HepG2 (cell line): ENCODE measurements at regions not wholly inside any gene's neighbourhood (a gene's known extent, or its start where the extent isn't known, plus 50 kb on each side); places are given as distances from the start of the nearest gene placed in this dataset.

ENCODE experiments used
- ATAC-seq: fragments of 200-7000 bp; cut with Tn5 transposase; 3 replicates; pipeline ENCODE4 v1.9.1; 2020; ENCODE audit warnings: mild to moderate bottlenecking, moderate library complexity
- BruUV-seq: library from RNA; stranded (reverse); fragments of 400-500 nt; replicated peaks from 2 replicates; lab custom pipeline; 2021; lab: Mats Ljungman, UMichigan
- CTCF ChIA-PET: fragments of 300-600 bp; formaldehyde crosslinking; extraction: SDS; loops from one replicate; lab custom pipeline; 2021; ENCODE audit warnings: low total read pairs, inconsistent platforms, low intra/inter-chr PET ratio; lab: Yijun Ruan, JAX
- POLR2A ChIA-PET: fragments of 350-600 bp; sonication (Branson Sonifier 250); formaldehyde crosslinking; loops from one replicate; lab custom pipeline; 2020; ENCODE audit warnings: antibody characterized with exemption, inconsistent platforms; lab: Yijun Ruan, JAX
- DNase-seq: peaks from one replicate; pipeline ENCODE4 v3.0.0-alpha.2; 2015; ENCODE audit warnings: low spot score
- FAIRE-seq: peaks from 3 replicates; lab custom pipeline; 2011; peaks lifted over from hg19 to GRCh38; lab: Jason Lieb, UNC
- H2AFZ ChIP-seq: one replicate; pipeline ENCODE4 v1.6.1; 2011; ENCODE audit warnings: low read length, inconsistent platforms
- H3K27ac ChIP-seq: fragments of 300-600 bp; 3 replicates; pipeline ENCODE4 v1.8.0; 2011; ENCODE audit warnings: mixed run types, mild to moderate bottlenecking, mixed read lengths, low read length, inconsistent platforms; ENCODE audit not compliant: insufficient read depth; ENCODE audit errors: extremely low read length
- H3K27me3 ChIP-seq, 2 experiments: fragments of 200-600 bp in 1 of 2; 2 replicates in 1 of 2; 3 replicates in 1 of 2; pipeline versions ENCODE4 v1.6.0 to v1.8.0; 2011; ENCODE audit warnings: low read length in 2 of 2, mild to moderate bottlenecking in 2 of 2, moderate library complexity in 2 of 2, inconsistent platforms in 1 of 2; ENCODE audit not compliant: insufficient read depth in 2 of 2, control insufficient read depth in 1 of 2
- H3K36me3 ChIP-seq, 2 experiments: fragments of 200-600 bp in 1 of 2; replicated peaks in 1 of 2; 2 replicates in 1 of 2; 3 replicates in 1 of 2; pipeline versions ENCODE4 v1.5.1 to v1.8.0; 2011; ENCODE audit warnings: low read length in 2 of 2, inconsistent platforms in 1 of 2; ENCODE audit not compliant: insufficient read depth in 2 of 2, control insufficient read depth in 1 of 2
- H3K4me1 ChIP-seq: 2 replicates; pipeline ENCODE4 v1.5.1; 2012; ENCODE audit warnings: low read length, inconsistent platforms; ENCODE audit not compliant: insufficient read depth
- H3K4me2 ChIP-seq: 2 replicates; pipeline ENCODE4 v1.6.0; 2011; ENCODE audit warnings: low read depth, low read length, inconsistent platforms
- H3K4me3 ChIP-seq, 3 experiments: fragments of 200-600 bp in 1 of 3; sonication (generic), shearing (Covaris generic) in 1 of 3; replicated peaks in 1 of 3; 2 replicates each; pipeline ENCODE4 v1.5.1; 2011 to 2016; ENCODE audit warnings: low read length in 3 of 3, inconsistent platforms in 2 of 3, low read depth in 2 of 3, mild to moderate bottlenecking in 2 of 3, control low read depth in 1 of 3, mixed read lengths in 1 of 3; ENCODE audit not compliant: insufficient read depth in 1 of 3
- H3K79me2 ChIP-seq: one replicate; pipeline ENCODE4 v1.6.1; 2011; ENCODE audit warnings: low read length, inconsistent platforms; ENCODE audit not compliant: insufficient read depth
- H3K9ac ChIP-seq: 2 replicates; pipeline ENCODE4 v1.6.0; 2011; ENCODE audit warnings: mild to moderate bottlenecking, low read depth, low read length, inconsistent platforms; ENCODE audit not compliant: insufficient read depth
- H3K9me3 ChIP-seq: 2 replicates; pipeline ENCODE4 v1.5.1; 2012; ENCODE audit warnings: mild to moderate bottlenecking, low read length
- H4K20me1 ChIP-seq: 2 replicates; pipeline ENCODE4 v1.6.0; 2011; ENCODE audit warnings: inconsistent platforms, mild to moderate bottlenecking, low read length, moderate library complexity; ENCODE audit not compliant: insufficient read depth
- FOXM1 ChIP-seq: sonication (generic); formaldehyde crosslinking; IDR thresholded peaks from 2 replicates; pipeline ENCODE4 v1.5.0; 2020; ENCODE audit warnings: missing genetic modification reagents
- KMT2B ChIP-seq: IDR thresholded peaks from 2 replicates; pipeline ENCODE4 v1.6.1; 2016; ENCODE audit warnings: missing genetic modification reagents, missing compliant biosample characterization
- MYNN ChIP-seq: sonication (generic); formaldehyde crosslinking; IDR thresholded peaks from 2 replicates; pipeline ENCODE4 v1.4.0; 2020; ENCODE audit warnings: mild to moderate bottlenecking, low read depth, missing genetic modification reagents
- NFYB ChIP-seq: sonication (generic); formaldehyde crosslinking; IDR thresholded peaks from 2 replicates; pipeline ENCODE4 v1.4.0; 2020; ENCODE audit warnings: missing genetic modification reagents
- SAP130 ChIP-seq: IDR thresholded peaks from 2 replicates; pipeline ENCODE4 v1.6.1; 2016; ENCODE audit warnings: low read depth
- SATB2 ChIP-seq: sonication (generic); formaldehyde crosslinking; IDR thresholded peaks from 2 replicates; pipeline ENCODE4 v1.5.0; 2020; ENCODE audit warnings: missing genetic modification reagents
- ZNF264 ChIP-seq: sonication (generic); formaldehyde crosslinking; IDR thresholded peaks from 2 replicates; pipeline ENCODE4 v1.4.0; 2020; ENCODE audit warnings: missing genetic modification reagents
- ZNF629 ChIP-seq: sonication (generic); formaldehyde crosslinking; conservative IDR thresholded peaks from 2 replicates; pipeline ENCODE4 v1.5.0; 2020; ENCODE audit warnings: missing genetic modification reagents
- ZNF788 ChIP-seq: sonication (generic); formaldehyde crosslinking; IDR thresholded peaks from 2 replicates; pipeline ENCODE4 v1.5.0; 2020; ENCODE audit warnings: mild to moderate bottlenecking, missing genetic modification reagents, borderline replicate concordance
- in situ Hi-C: cut with HindIII; loops from 2 replicates; pipeline ENCODE4 v1.10.0; 2017; ENCODE audit warnings: low pct_unique_long_range_greater_than_20kb; ENCODE audit not compliant: extremely low pct_ligation_motif_present
- intact Hi-C: fragments of 100-400 bp; cut with micrococcal nuclease; formaldehyde crosslinking; loops from one replicate; pipeline ENCODE4 v1.10.0; 2022; ENCODE audit not compliant: unreplicated experiment
- TF ChIP-seq, protein P1 (sequence below): sonication (generic); formaldehyde crosslinking; IDR thresholded peaks from 2 replicates; pipeline ENCODE4 v1.8.1; 2023; ENCODE audit warnings: mild to moderate bottlenecking, moderate library complexity, missing genetic modification reagents

DNA sequence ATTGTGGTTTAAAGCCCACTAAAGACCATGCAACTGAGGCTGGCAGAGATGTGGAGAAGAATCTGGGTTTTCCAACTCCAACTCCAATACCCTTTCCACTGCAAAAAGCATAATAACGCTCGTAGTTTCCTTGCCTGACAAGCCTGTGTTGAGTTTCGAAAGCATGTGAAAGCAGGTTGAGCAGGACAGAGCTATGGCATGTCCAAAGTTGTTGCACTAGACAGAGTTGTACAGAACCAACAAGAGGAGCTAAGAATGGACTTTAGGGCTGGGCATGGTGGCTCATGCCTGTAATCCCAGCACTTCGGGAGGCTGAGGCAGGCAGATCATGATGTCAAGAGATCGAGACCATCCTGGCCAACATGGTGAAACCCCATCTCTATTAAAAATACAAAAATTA is 572.0 kb upstream of the TBX3 start (continued):
- TF ChIP-seq ZNF788 (CRISPR knock-in tag) (no peak), ZNF629 (CRISPR knock-in tag) (no peak), FOXM1 (CRISPR knock-in tag) (no peak), SAP130 (CRISPR knock-in tag) (no peak), NFYB (CRISPR knock-in tag) (no peak), ZNF264 (CRISPR knock-in tag) (no peak), SATB2 (CRISPR knock-in tag) (no peak)
- TF ChIP-seq, protein P1, sequence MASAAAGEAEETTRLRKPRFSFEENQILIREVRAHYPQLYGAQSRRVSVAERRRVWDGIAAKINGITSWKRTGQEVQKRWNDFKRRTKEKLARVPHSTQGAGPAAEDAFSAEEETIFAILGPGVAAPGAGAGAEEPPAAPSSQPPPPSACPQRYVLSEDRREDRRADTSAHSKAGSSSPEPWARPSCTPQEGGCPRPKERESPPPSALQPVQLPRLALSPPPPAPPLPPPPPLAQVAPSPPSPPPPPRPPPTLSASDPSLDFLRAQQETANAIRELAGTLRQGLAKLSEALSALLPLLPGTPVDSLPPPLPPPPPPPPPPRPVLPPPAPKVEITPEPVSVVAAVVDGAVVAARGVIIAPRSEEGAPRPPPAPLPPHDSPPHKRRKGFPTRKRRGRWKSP (CRISPR knock-in tag) = no peak

GRCh38 chr12:115255257-115255656 is 571.3 kb upstream of the TBX3 start:
- Histone ChIP-seq H4K20me1 (no peaks in the 10 kb centered on the region), H3K9ac (no peak overlapping the region), H3K9me3 (no peaks in the 10 kb centered on the region), H2AFZ (no peak overlapping the region), H3K4me2 (no peak overlapping the region), H3K27ac (no peak overlapping the region), H3K4me3 (no peak overlapping the region), H3K4me1 (peaks cover 6% of the 10 kb centered on the region), H3K36me3 (no peaks in the 10 kb centered on the region), H3K79me2 (no peaks in the 10 kb centered on the region), H3K27me3 (peaks cover 0 to 7% of the 10 kb centered on the region in 2 experiments; a peak in 2 of 5 replicates)
- no peak for ATAC-seq
- BruUV-seq = no TSS peak
- DNase-seq = no peak
- no peak for FAIRE-seq
- intact Hi-C loops = no loop called here
- ChIA-PET POLR2A (no interaction called here), CTCF (no interaction called here)
- in situ Hi-C loops = no loop called here
- no peak for TF ChIP-seq MYNN (CRISPR knock-in tag)
- no peak for TF ChIP-seq KMT2B
